Fibroblast of lung (primary cell): ENCODE measurements at regions not wholly inside any gene's neighbourhood (a gene's known extent, or its start where the extent isn't known, plus 50 kb on each side); places are given as distances from the start of the nearest gene placed in this dataset.

ENCODE experiments used
- DNase-seq, 2 donors: peaks; one replicate each; pipeline versions ENCODE4 v3.0.0 to v3.0.0-alpha.2; 2010; ENCODE audit warnings: low read depth in 2 of 2
- H2AFZ ChIP-seq: 2 replicates; pipeline ENCODE4 v1.5.1; 2012; ENCODE audit warnings: low read length, control low read depth, inconsistent platforms
- H3K27ac ChIP-seq: 2 replicates; pipeline ENCODE4 v1.5.1; 2011; ENCODE audit warnings: low read length, control low read depth; ENCODE audit not compliant: insufficient read depth
- H3K27me3 ChIP-seq: 2 replicates; pipeline ENCODE4 v1.5.1; 2011; ENCODE audit warnings: mild to moderate bottlenecking, low read length; ENCODE audit not compliant: control insufficient read depth, insufficient read depth
- H3K36me3 ChIP-seq: 2 replicates; pipeline ENCODE4 v1.5.1; 2011; ENCODE audit warnings: low read length; ENCODE audit not compliant: control insufficient read depth, insufficient read depth
- H3K4me1 ChIP-seq: 2 replicates; pipeline ENCODE4 v1.5.1; 2011; ENCODE audit warnings: low read length; ENCODE audit not compliant: control insufficient read depth, insufficient read depth; ENCODE audit errors: extremely low read depth
- H3K4me2 ChIP-seq: 2 replicates; pipeline ENCODE4 v1.5.1; 2011; ENCODE audit warnings: low read length, control low read depth; ENCODE audit not compliant: insufficient read depth; ENCODE audit errors: extremely low read depth
- H3K4me3 ChIP-seq, 4 experiments: fragments of 200-600 bp in 1 of 4; sonication (generic) in 1 of 4; replicated peaks in 1 of 4; 2 replicates each; pipeline ENCODE4 v1.5.1; 2011 to 2016; ENCODE audit warnings: low read length in 4 of 4, low read depth in 3 of 4, mild to moderate bottlenecking in 3 of 4, control low read depth in 2 of 4, inconsistent platforms in 1 of 4, mixed read lengths in 1 of 4; ENCODE audit not compliant: insufficient read depth in 1 of 4; ENCODE audit errors: control extremely low read depth in 1 of 4
- H3K79me2 ChIP-seq: 2 replicates; pipeline ENCODE4 v1.5.1; 2012; ENCODE audit warnings: mild to moderate bottlenecking, low read length, inconsistent platforms; ENCODE audit not compliant: control insufficient read depth, insufficient read depth
- H3K9ac ChIP-seq: 2 replicates; pipeline ENCODE4 v1.5.1; 2011; ENCODE audit warnings: mild to moderate bottlenecking, low read length, control low read depth; ENCODE audit not compliant: insufficient read depth
- H3K9me3 ChIP-seq: 2 replicates; pipeline ENCODE4 v1.5.1; 2012; ENCODE audit warnings: low read depth, low read length; ENCODE audit not compliant: control insufficient read depth, insufficient read depth
- H4K20me1 ChIP-seq: 2 replicates; pipeline ENCODE4 v1.5.1; 2011; ENCODE audit warnings: low read length; ENCODE audit not compliant: control insufficient read depth, insufficient read depth; ENCODE audit errors: extremely low read depth
- CTCF ChIP-seq, 2 donors: IDR thresholded peaks in 1 of 2; conservative IDR thresholded peaks in 1 of 2; 1 replicate in 1 of 2; 2 replicates in 1 of 2; pipeline ENCODE4 v1.5.1; 2011 to 2012; ENCODE audit warnings: low read length in 2 of 2, control low read depth in 1 of 2, inconsistent platforms in 1 of 2, low read depth in 1 of 2, mild to moderate bottlenecking in 1 of 2
- EZH2 ChIP-seq: IDR thresholded peaks from 2 replicates; pipeline ENCODE4 v1.5.1; 2012; ENCODE audit warnings: low read length, control low read depth, mild to moderate bottlenecking; ENCODE audit errors: missing control alignments

- Histone ChIP-seq H2AFZ (no peak overlapping the region), H3K36me3 (no peaks in the 10 kb centered on the region)
Measured at GRCh38 chr4:104641418-104641817, 146.7 kb upstream of the CXXC4 start.

GRCh38 chr4:104642521-104642920 lies 147.8 kb upstream of the CXXC4 start:
- TF ChIP-seq EZH2 (no peak), CTCF (conservative IDR thresholded peaks at IDR 0.05 in 1 of 2, IDR thresholded peaks at IDR 0.05 in 1 of 2; ENCODE audit: low read depth in 1 of 2, low read length in 2 of 2) (no peak)
- Histone ChIP-seq H2AFZ (no peak overlapping the region), H3K79me2 (no peaks in the 10 kb centered on the region), H3K9me3 (no peaks in the 10 kb centered on the region), H3K4me2 (no peak overlapping the region), H3K36me3 (no peaks in the 10 kb centered on the region), H3K4me3 (no peak overlapping the region), H4K20me1 (no peaks in the 10 kb centered on the region), H3K4me1 (no peaks in the 10 kb centered on the region), H3K27me3 (no peaks in the 10 kb centered on the region), H3K9ac (no peak overlapping the region), H3K27ac (no peak overlapping the region)
- DNase-seq, result no peak

More at GRCh38 chr4:104641418-104641817, 146.7 kb upstream of the CXXC4 start:
- Histone ChIP-seq H4K20me1 (no peaks in the 10 kb centered on the region), H3K27me3 (no peaks in the 10 kb centered on the region), H3K9ac (no peak overlapping the region), H3K79me2 (no peaks in the 10 kb centered on the region), H3K4me2 (no peak overlapping the region), H3K4me3 (no peak overlapping the region), H3K4me1 (no peaks in the 10 kb centered on the region), H3K9me3 (no peaks in the 10 kb centered on the region), H3K27ac (no peak overlapping the region)
- TF ChIP-seq EZH2, result no peak
- TF ChIP-seq CTCF (conservative IDR thresholded peaks at IDR 0.05 in 1 of 2, IDR thresholded peaks at IDR 0.05 in 1 of 2; ENCODE audit: low read depth in 1 of 2, low read length in 2 of 2), result no peak
- no peak for DNase-seq

- Histone ChIP-seq H3K9me3 (no peaks in the 10 kb centered on the region), H4K20me1 (no peaks in the 10 kb centered on the region), H3K36me3 (no peaks in the 10 kb centered on the region), H3K4me1 (no peaks in the 10 kb centered on the region), H3K9ac (no peak overlapping the region), H3K79me2 (no peaks in the 10 kb centered on the region), H3K4me2 (no peak overlapping the region), H3K4me3 (no peak overlapping the region), H2AFZ (no peak overlapping the region), H3K27me3 (no peaks in the 10 kb centered on the region), H3K27ac (no peak overlapping the region)
- DNase-seq, result no peak
- TF ChIP-seq CTCF (conservative IDR thresholded peaks at IDR 0.05 in 1 of 2, IDR thresholded peaks at IDR 0.05 in 1 of 2; ENCODE audit: low read depth in 1 of 2, low read length in 2 of 2) (no peak), EZH2 (no peak)
Measured at GRCh38 chr4:104643805-104644204, 149.1 kb upstream of the CXXC4 start.
